PC-9 (cell line): ENCODE measurements at regions not wholly inside any gene's neighbourhood (a gene's known extent, or its start where the extent isn't known, plus 50 kb on each side); places are given as distances from the start of the nearest gene placed in this dataset.

Source experiments
- EZH2 ChIP-seq: fragments of 200-600 bp; sonication (generic); IDR thresholded peaks from 2 replicates; pipeline ENCODE4 v1.8.0; 2017; ENCODE audit warnings: antibody characterized with exemption, low read depth
- TF ChIP-seq, protein P1 (sequence below): fragments of 200-600 bp; sonication (generic); conservative IDR thresholded peaks from 2 replicates; pipeline ENCODE4 v1.6.1; 2017; ENCODE audit warnings: mixed run types, antibody characterized with exemption, mild to moderate bottlenecking, moderate library complexity

DNA sequence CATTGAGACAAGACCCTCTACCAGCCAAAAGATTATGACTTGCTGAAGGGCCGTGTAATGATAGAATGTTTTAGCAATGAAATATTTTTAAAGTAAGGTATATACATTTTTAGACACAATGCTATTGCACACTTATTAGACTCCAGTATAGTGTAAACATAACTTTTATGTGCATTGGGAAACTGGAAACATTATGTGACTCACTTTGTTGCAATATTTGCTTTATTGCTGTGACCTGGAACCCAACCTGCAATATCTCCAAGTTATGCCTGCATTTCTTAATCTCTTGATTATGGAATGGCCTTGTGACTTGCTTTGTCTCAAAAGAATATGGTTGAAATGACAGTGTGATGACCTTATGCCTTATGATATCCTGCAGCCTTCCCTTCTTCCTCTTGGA lies 502.0 kb downstream of the EPHA4 start:
- TF ChIP-seq, protein P1, sequence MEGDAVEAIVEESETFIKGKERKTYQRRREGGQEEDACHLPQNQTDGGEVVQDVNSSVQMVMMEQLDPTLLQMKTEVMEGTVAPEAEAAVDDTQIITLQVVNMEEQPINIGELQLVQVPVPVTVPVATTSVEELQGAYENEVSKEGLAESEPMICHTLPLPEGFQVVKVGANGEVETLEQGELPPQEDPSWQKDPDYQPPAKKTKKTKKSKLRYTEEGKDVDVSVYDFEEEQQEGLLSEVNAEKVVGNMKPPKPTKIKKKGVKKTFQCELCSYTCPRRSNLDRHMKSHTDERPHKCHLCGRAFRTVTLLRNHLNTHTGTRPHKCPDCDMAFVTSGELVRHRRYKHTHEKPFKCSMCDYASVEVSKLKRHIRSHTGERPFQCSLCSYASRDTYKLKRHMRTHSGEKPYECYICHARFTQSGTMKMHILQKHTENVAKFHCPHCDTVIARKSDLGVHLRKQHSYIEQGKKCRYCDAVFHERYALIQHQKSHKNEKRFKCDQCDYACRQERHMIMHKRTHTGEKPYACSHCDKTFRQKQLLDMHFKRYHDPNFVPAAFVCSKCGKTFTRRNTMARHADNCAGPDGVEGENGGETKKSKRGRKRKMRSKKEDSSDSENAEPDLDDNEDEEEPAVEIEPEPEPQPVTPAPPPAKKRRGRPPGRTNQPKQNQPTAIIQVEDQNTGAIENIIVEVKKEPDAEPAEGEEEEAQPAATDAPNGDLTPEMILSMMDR, result no peak
- TF ChIP-seq EZH2, result no peak
